ENCODE measurements at regions not wholly inside any gene's neighbourhood (a gene's known extent, or its start where the extent isn't known, plus 50 kb on each side); places are given as distances from the start of the nearest gene placed in this dataset.
"Not testable (repeated sequence)": the region's sequence is repeated elsewhere in the genome, so short reads cannot be mapped to it uniquely, and the experiment has no call there.

- Mint-ChIP-seq H3K9me3 (no peaks in the 10 kb centered on the region), H3K27ac (no peak overlapping the region), H3K4me3 (no peak overlapping the region), H3K27me3 (ENCODE audit: low read depth) (no peaks in the 10 kb centered on the region), H3K4me1 (ENCODE audit: low read depth) (no peaks in the 10 kb centered on the region), H3K36me3 (ENCODE audit: insufficient read depth in 2 of 2) (no peaks in the 10 kb centered on the region)
- DNase-seq (no peak), ATAC-seq (replicated peaks in 1 of 2) (no peak)
These were observed 914.5 kb downstream of the NLGN4X start for GRCh38 chrX:5314148-5314547.

- Mint-ChIP-seq H3K36me3 (ENCODE audit: insufficient read depth in 2 of 2) (no peaks in the 10 kb centered on the region), H3K4me1 (ENCODE audit: low read depth) (no peaks in the 10 kb centered on the region), H3K9me3 (no peaks in the 10 kb centered on the region), H3K4me3 (no peak overlapping the region), H3K27me3 (ENCODE audit: low read depth) (no peaks in the 10 kb centered on the region), H3K27ac (no peak overlapping the region)
- ATAC-seq (replicated peaks in 1 of 2) (no peak), DNase-seq (no peak)
These were observed 921.3 kb downstream of the NLGN4X start for GRCh38 chrX:5307416-5307815.

GRCh38 chrX:5306654-5307121, 922.0 kb downstream of the NLGN4X start:
- ATAC-seq (replicated peaks in 1 of 2) (peak in 1 of 2 donors; percentile 39), DNase-seq (no peak)
- Mint-ChIP-seq H3K36me3 (ENCODE audit: insufficient read depth in 2 of 2) (no peaks in the 10 kb centered on the region), H3K9me3 (no peaks in the 10 kb centered on the region), H3K4me1 (ENCODE audit: low read depth) (no peaks in the 10 kb centered on the region), H3K27me3 (ENCODE audit: low read depth) (no peaks in the 10 kb centered on the region), H3K4me3 (no peak overlapping the region), H3K27ac (no peak overlapping the region)

DNA sequence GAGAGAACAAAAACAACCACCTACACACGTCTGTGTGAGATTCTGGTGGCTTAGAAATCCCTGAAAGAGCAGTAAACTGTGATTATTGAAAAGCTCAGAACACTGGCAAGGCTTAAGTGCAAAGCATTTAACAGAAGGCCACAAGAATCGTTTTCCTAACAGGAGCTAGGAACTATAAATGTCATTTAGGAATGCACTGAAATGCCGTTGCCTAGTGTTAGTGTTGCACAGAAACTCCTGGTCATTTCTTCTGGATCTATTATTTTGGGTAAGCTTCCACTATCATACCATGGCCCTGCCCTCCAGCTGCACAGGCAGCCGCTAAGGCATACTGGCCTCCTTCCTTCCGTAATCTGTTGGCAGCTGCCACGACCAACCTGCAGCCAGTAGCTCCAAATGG, 923.2 kb downstream of the NLGN4X start:
- H3K4me3 Mint-ChIP-seq, result no peak overlapping the region
- H3K9me3 Mint-ChIP-seq, result no peaks in the 10 kb centered on the region
- no peaks in the 10 kb centered on the region for H3K36me3 Mint-ChIP-seq (ENCODE audit: insufficient read depth in 2 of 2)
- no peak for DNase-seq
- H3K27me3 Mint-ChIP-seq (ENCODE audit: low read depth), result no peaks in the 10 kb centered on the region
- H3K4me1 Mint-ChIP-seq (ENCODE audit: low read depth), result no peaks in the 10 kb centered on the region
- H3K27ac Mint-ChIP-seq, result no peak overlapping the region
- ATAC-seq (replicated peaks in 1 of 2), result no peak

DNA sequence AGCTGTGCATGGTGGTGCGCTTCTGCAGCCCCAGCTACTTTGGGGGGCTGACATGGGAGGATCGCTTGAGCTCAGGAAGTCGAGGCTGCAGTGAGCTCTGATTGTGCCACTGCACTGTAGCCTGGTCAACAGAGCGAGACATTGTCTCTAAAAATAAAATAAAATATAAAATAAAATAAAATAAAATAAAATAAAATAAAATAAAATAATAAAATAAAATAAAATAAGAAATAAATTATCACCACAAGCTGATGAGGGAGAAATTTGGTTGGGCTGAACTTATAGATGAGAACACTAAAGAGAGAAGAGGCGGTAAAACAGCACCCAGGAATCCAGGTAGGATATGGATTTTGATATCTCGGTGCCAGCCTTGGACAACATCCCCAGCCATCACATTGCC, 933.7 kb downstream of the NLGN4X start:
- no peak overlapping the region for H3K27ac Mint-ChIP-seq
- DNase-seq (no peak), ATAC-seq (replicated peaks in 1 of 2) (no peak)
- no peaks in the 10 kb centered on the region for H3K27me3 Mint-ChIP-seq (ENCODE audit: low read depth)
- no peaks in the 10 kb centered on the region for H3K4me1 Mint-ChIP-seq (ENCODE audit: low read depth)
- peaks cover 4 to 6% of the 10 kb centered on the region in 2 donors for H3K9me3 Mint-ChIP-seq
- H3K36me3 Mint-ChIP-seq (ENCODE audit: insufficient read depth in 2 of 2), result no peaks in the 10 kb centered on the region
- no peak overlapping the region for H3K4me3 Mint-ChIP-seq

DNA sequence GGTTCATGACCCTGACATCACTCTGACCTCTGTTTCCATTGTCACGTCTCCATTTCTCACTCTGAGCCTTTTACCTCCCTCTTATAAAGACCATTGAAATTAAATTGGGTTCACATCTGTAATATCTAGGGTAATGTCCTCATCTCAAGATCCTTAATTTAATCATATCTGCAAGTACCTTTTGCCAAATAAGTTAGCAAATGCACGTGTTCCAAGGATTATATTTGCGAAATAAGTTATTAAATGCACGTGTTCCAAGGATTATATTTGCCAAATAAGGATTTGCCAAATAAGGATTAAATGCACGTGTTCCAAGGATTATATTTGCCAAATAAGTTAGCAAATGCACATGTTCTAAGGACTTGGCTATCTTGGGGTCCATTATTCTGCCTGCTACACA, 938.0 kb downstream of the NLGN4X start:
- H3K27me3 Mint-ChIP-seq (ENCODE audit: low read depth), result no peaks in the 10 kb centered on the region
- no peaks in the 10 kb centered on the region for H3K4me1 Mint-ChIP-seq (ENCODE audit: low read depth)
- DNase-seq (no peak), ATAC-seq (replicated peaks in 1 of 2) (no peak)
- peaks cover 6 to 17% of the 10 kb centered on the region in 2 donors for H3K9me3 Mint-ChIP-seq
- peaks cover 0 to 3% of the 10 kb centered on the region in 2 donors for H3K36me3 Mint-ChIP-seq (ENCODE audit: insufficient read depth in 2 of 2)
- no peak overlapping the region for H3K27ac Mint-ChIP-seq
- no peak overlapping the region for H3K4me3 Mint-ChIP-seq

DNA sequence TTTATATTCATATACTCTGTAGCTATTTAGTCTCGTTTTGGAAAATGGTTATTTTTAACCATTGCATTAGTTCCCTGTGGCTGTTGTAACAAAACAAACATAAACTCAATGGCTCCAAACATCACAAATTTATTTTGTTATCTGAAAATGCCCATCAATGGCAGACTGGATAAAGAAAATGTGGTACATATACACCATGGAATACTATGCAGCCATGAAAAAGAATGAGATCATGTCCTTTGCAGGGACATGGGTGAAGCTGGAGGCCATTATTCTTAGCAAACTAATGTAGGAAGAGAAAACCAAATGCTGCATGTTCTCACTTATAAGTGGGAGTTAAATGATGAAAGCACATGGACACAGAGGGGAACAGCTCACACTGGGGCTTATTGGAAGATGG, 938.7 kb downstream of the NLGN4X start:
- H3K27ac Mint-ChIP-seq; H3K4me1 Mint-ChIP-seq (ENCODE audit: low read depth); H3K36me3 Mint-ChIP-seq (ENCODE audit: insufficient read depth in 2 of 2); ATAC-seq (replicated peaks in 1 of 2); H3K27me3 Mint-ChIP-seq (ENCODE audit: low read depth); DNase-seq; H3K4me3 Mint-ChIP-seq: not testable (repeated sequence)
- H3K9me3 Mint-ChIP-seq, result peaks cover 6 to 17% of the 10 kb centered on the region in 2 donors

DNA sequence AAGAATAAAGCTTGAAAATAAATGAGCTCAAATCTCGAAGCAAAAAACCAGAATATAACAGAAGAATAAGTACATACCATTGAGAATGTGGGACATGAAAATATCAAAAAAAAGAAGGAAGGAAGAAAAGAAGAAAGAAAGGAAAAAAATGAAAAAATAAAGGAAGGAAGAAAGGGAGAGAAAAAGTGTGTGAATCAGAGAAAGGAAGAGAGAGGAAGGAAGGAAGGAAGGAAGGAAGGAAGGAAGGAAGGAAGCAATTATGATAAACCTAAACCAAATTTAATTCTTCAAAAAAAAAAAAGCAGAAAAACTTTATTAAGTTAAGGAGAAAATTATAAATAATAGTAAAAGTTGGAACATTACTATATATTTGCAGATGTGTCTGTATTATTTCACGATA, 949.8 kb downstream of the NLGN4X start:
- DNase-seq, result no peak
- no peak overlapping the region for H3K27ac Mint-ChIP-seq
- no peaks in the 10 kb centered on the region for H3K27me3 Mint-ChIP-seq (ENCODE audit: low read depth)

DNA sequence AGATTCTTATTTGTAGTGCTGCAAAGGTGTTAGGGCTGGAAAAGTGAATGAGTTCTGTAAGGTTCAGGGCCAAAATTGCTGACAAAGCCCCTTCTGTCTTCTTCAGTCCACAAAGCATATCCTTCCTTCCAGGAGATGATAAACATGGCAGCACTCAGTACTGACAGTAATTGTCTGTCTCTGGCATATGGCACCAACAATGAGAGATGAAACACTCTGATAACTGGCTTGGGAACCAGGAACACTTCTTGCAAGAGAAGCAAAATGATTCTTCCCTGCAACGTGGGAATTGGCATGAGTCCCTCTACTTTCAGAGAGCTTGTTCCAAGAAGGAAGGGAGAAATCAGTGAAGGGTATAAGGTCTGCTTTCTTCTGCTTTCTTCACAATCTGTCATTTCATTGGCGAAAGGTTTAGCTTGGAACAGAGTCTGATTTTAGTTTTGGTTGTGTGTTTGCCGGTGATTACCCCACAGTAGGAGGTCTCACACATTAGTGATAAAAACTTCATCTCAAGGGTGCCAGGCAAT, 963.3 kb downstream of the NLGN4X start:
- Mint-ChIP-seq H3K27ac (no peak overlapping the region), H3K27me3 (ENCODE audit: low read depth) (no peaks in the 10 kb centered on the region), H3K36me3 (ENCODE audit: insufficient read depth in 2 of 2) (peaks cover 0 to 2% of the 10 kb centered on the region in 2 donors), H3K9me3 (peaks cover 1 to 4% of the 10 kb centered on the region in 2 donors), H3K4me1 (ENCODE audit: low read depth) (no peaks in the 10 kb centered on the region), H3K4me3 (no peak overlapping the region)
- no peak for DNase-seq
- ATAC-seq (replicated peaks in 1 of 2), result no peak

More for the DNA sequence above, 949.8 kb downstream of the NLGN4X start:
- H3K36me3 Mint-ChIP-seq (ENCODE audit: insufficient read depth in 2 of 2), result no peaks in the 10 kb centered on the region
- ATAC-seq (replicated peaks in 1 of 2), result no peak
- H3K4me3 Mint-ChIP-seq, result no peak overlapping the region
- H3K9me3 Mint-ChIP-seq, result peaks cover 2 to 5% of the 10 kb centered on the region in 2 donors
- no peaks in the 10 kb centered on the region for H3K4me1 Mint-ChIP-seq (ENCODE audit: low read depth)

DNA sequence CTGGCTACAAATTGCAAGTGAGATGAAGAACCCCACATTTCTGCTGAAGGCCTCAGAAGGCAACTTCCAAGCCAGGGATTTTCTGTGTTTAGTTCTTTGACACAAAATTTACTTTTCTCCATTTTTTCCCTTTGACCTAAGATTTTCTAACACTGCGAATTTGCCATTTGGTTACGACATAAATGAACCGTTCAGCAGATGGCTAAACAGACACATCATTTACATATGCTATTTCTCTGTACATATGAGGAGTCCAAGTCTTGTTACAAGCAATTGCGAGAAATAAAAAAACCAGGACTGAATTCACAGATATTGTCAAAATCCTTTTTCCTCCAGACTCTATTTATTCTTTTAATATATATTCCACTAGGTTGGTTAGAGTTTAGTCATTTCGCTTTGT, 978.6 kb downstream of the NLGN4X start:
- Mint-ChIP-seq H3K36me3 (ENCODE audit: insufficient read depth in 2 of 2) (peaks cover 0 to 2% of the 10 kb centered on the region in 2 donors), H3K4me3 (no peak overlapping the region), H3K27ac (no peak overlapping the region), H3K4me1 (ENCODE audit: low read depth) (no peaks in the 10 kb centered on the region), H3K9me3 (peaks cover 4 to 6% of the 10 kb centered on the region in 2 donors), H3K27me3 (ENCODE audit: low read depth) (no peaks in the 10 kb centered on the region)
- no peak for DNase-seq
- ATAC-seq (replicated peaks in 1 of 2), result no peak

DNA sequence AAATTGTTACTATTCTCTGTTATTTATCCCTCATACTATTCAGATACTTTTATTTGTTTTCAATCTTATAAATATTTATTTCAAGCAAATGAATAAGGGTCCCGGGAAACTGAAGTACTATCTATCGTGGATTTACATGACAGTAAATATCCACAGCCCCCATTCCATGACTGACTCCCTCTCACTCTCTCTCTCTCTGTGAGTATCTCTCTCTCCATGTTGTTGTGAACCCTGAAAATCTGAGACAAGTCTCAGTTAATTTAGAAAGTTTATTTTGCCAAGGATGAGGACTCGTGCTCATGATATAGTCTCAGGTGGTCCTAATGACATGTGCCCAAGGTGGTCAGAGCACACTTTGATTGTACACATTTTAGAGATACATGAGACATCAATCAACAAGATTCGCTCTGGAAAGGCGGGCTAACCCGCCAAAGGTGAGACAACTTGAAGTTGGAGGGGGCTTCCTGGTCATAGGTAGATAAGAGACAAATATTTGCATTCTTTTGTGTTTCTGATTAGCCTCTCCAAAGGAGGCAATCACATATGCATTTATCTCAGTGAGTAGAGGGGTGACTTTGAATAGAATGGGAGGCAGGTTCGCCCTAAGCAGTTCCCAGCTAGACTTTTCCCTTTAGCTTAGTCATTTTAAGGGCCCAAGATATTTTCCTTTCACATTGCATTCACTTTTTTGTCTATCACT, 986.4 kb downstream of the NLGN4X start:
- no peak for ATAC-seq (replicated peaks in 1 of 2)
- H3K4me1 Mint-ChIP-seq (ENCODE audit: low read depth), result no peaks in the 10 kb centered on the region

GRCh38 chrX:5236749-5237148, 991.9 kb downstream of the NLGN4X start:
- no peak for DNase-seq
- H3K27me3 Mint-ChIP-seq (ENCODE audit: low read depth), result no peaks in the 10 kb centered on the region
- peaks cover 1 to 6% of the 10 kb centered on the region in 2 donors for H3K9me3 Mint-ChIP-seq
- H3K27ac Mint-ChIP-seq, result no peak overlapping the region
- H3K4me3 Mint-ChIP-seq, result no peak overlapping the region
- ATAC-seq (replicated peaks in 1 of 2), result no peak
- peaks cover 0 to 2% of the 10 kb centered on the region in 2 donors for H3K36me3 Mint-ChIP-seq (ENCODE audit: insufficient read depth in 2 of 2)
- no peaks in the 10 kb centered on the region for H3K4me1 Mint-ChIP-seq (ENCODE audit: low read depth)

More for the DNA sequence above, 986.4 kb downstream of the NLGN4X start:
- no peak overlapping the region for H3K27ac Mint-ChIP-seq
- H3K36me3 Mint-ChIP-seq (ENCODE audit: insufficient read depth in 2 of 2), result no peaks in the 10 kb centered on the region
- peaks cover 0 to 6% of the 10 kb centered on the region in 2 donors for H3K9me3 Mint-ChIP-seq
- H3K27me3 Mint-ChIP-seq (ENCODE audit: low read depth), result no peaks in the 10 kb centered on the region
- H3K4me3 Mint-ChIP-seq, result no peak overlapping the region
- no peak for DNase-seq

GRCh38 chrX:5236096-5236495, 992.6 kb downstream of the NLGN4X start:
- ATAC-seq (replicated peaks in 1 of 2) (no peak), DNase-seq (no peak)
- Mint-ChIP-seq H3K27ac (no peak overlapping the region), H3K27me3 (ENCODE audit: low read depth) (no peaks in the 10 kb centered on the region), H3K4me1 (ENCODE audit: low read depth) (no peaks in the 10 kb centered on the region), H3K4me3 (no peak overlapping the region), H3K9me3 (peaks cover 1 to 6% of the 10 kb centered on the region in 2 donors), H3K36me3 (ENCODE audit: insufficient read depth in 2 of 2) (peaks cover 0 to 2% of the 10 kb centered on the region in 2 donors)

DNA sequence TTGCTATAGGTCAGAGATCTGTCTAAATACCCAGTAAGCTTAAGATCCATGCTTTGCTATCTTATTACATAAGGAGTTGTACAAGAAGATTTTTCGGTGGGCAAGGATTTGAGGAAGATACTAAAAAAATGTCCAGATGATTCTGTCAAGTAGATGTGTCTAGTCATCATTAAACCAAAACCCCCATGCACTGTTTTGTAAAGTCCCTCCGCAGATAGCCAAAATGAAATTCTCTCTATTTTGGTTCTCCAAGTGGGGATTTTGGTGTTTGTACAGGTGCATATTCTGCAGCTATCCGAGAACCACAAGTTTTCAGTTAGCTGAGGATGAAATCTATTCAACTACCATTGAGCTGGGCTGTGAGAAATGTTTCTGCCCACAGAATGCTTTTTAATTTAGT, 994.8 kb downstream of the NLGN4X start:
- peaks cover 0 to 2% of the 10 kb centered on the region in 2 donors for H3K36me3 Mint-ChIP-seq (ENCODE audit: insufficient read depth in 2 of 2)
- ATAC-seq (replicated peaks in 1 of 2) (no peak), DNase-seq (no peak)
- H3K4me1 Mint-ChIP-seq (ENCODE audit: low read depth), result no peaks in the 10 kb centered on the region
- no peak overlapping the region for H3K4me3 Mint-ChIP-seq
- H3K27ac Mint-ChIP-seq, result no peak overlapping the region
- no peaks in the 10 kb centered on the region for H3K27me3 Mint-ChIP-seq (ENCODE audit: low read depth)
- peaks cover 1 to 5% of the 10 kb centered on the region in 2 donors for H3K9me3 Mint-ChIP-seq
